Activated T-helper 9 cell treated with anti-CD3 and anti-CD28 coated beads, Interleukin-2, amount 50 U/mL, for 16 hours (primary cell): ENCODE measurements at regions not wholly inside any gene's neighbourhood (a gene's known extent, or its start where the extent isn't known, plus 50 kb on each side); places are given as distances from the start of the nearest gene placed in this dataset.
"Not testable (repeated sequence)": the region's sequence is repeated elsewhere in the genome, so short reads cannot be mapped to it uniquely, and the experiment has no call there.

ENCODE experiments used
- DNase-seq: peaks from one replicate; pipeline ENCODE4 v3.0.0-alpha.2; 2020; ENCODE audit warnings: low read depth

DNA sequence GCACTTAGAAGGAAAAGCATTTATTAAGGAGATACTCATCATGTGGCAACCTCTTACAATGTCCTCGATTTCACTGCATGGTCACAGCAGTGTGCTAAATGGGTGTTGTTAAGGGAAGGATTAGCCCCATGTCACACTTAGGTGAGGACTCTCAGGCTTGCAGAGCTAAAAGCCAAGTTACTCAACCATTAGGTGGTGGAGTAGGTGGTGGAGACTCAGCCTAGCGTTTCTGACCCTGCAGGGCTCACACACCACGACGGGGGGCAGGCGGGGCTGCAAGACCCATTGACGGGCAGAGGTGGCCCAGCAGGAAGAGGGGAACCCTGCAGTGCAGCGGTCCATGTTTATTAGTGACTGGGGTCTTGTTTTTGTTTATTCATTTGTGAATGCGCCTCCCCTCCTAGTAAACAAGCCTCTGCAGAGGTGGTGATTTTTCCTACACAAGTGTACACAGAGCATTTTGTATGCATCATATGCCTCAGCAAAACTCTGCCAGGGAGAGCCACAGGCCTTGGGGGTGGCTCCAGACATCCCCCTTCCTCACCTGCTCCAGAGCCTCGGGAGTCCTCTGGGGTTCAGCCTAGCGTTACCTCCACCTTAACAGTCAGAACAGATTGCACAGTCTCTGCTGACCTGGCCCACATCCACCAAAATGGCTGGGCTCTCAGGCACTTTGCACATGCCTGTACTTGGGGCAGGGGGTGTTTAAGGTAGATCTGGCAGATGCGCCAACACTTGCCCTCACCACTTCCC, 216.7 kb downstream of the C16orf95 start:
- no peak for DNase-seq

DNA sequence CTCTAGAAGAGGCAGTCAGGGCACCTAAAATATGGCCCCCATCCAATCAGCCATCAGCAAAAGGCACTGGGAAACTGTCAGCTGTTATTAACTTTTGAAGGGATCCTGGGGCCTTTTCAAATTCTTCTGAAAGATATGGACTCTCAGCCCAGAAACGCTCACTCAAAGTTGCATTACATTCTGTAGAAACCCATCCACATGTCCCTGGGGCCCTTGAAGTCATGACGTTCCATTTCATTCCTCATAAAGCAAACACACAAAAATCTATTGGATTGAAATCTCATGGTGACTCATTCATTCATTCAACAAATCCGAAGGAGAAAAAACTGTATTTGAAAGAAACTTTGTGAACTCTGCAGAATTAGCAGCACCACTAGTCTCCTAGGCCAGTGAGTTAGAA, 215.3 kb downstream of the C16orf95 start:
- DNase-seq: no peak

DNA sequence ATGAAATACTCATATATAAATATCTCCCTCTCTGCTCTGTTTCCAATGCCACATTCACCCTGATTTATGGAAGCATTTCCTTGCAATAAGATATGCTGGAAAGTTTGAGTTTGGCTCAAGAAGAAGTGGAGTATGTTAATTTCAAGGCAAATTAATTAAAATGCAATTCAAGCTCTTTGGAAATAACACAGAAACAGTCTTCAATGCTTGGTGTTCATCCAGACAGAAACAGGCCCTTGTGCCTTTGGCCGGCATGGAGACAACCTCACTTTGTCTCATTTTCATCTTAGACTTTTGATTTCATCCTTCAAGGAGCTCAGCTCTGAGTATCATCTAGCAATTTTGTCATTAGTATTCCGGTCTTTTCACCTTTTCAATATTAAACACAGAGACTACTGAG, 210.0 kb downstream of the C16orf95 start:
- no peak for DNase-seq

DNA sequence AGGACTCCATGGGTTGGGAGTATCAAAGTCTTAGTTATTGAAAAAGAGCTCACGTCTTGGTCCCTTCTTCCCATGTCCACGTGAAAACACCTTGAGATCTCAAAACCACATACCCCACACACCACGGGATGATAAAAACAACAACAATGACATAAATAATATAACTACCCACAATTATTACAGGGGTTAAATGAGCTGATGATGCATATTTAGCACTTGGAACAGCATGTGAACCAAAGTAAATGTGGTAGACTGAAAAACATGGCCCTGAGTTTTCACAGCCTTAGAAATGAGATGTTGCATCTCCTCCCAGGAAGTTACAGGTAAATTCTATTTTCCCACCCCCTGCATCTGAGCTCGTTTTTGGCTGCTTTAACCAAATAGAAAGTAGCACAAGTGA, 208.9 kb downstream of the C16orf95 start:
- no peak for DNase-seq

DNA sequence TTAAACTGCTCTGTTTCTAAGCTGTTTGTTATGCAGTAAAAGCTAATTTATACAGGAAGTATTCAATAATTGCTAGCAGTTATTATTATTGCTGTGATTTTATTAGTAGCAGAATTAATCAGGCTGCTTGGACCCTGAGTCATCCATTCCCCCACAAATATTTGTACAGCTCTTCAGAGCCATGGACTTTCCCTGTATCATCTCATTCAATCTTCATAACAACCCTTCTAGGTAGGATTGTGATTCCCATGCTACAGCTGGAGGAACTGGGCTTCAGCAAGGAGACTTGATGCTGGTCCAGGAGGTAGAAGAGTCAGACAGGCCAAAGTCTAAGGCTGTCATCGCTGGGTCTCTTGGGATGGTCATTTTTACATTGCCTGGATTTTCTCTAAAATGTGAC, 208.3 kb downstream of the C16orf95 start:
- DNase-seq: no peak

DNA sequence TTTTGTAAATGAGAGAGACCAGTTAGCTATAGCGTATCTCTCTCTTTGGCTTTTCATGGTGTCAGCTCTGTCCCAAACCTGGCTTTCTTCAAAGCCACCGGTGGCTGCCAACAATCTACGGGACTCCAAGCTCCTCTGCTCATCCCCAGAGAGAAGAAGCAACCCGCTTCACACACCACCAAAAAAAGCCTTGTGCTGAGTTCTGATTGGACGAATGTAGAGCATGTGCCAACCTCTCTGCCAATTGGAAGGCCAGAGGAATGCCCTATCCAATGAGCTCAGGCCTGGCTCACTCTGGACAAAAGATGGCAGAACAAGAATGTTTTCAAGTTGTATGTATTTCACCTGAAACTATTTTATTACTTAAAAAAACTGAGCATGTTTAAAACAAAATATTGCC, 202.4 kb downstream of the C16orf95 start:
- no peak for DNase-seq

DNA sequence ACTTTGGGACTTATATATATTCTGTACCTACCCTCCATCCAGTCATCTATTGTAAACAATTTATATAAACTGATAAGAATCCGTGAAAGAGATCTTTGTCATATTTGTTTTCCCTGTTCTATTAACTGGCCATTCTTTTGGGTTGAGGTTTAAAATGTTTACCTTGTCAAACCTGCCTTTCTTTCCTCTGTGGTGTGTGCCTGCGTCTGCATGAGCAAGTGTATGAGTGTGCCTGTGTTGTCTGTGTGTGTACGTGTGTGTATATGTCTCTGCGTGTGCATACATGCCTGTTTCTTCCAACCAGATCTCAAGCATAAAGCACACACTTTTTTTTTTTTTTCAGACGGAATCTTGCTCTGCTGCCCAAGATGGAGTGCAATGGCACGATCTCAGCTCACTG, 201.5 kb downstream of the C16orf95 start:
- no peak for DNase-seq

DNA sequence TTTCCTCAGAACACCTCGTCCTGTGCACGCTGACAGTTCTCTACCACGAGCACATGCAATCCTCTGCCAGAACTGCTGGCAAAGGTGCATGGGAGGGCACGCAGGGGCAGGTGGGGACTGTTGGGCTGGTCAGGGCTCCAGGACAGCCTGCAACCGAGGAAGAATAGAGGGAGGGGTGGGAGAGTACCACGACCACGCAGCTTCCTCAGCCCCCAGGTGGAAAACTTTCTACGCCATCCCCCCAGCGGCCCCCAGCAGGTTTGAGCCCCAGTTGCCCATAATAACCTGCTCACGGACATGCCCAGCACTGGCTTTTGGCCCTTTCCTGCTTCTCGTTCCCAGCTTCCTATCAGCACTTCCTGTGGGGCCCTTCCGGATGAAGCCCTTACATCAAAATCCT, 199.3 kb downstream of the C16orf95 start:
- no peak for DNase-seq

DNA sequence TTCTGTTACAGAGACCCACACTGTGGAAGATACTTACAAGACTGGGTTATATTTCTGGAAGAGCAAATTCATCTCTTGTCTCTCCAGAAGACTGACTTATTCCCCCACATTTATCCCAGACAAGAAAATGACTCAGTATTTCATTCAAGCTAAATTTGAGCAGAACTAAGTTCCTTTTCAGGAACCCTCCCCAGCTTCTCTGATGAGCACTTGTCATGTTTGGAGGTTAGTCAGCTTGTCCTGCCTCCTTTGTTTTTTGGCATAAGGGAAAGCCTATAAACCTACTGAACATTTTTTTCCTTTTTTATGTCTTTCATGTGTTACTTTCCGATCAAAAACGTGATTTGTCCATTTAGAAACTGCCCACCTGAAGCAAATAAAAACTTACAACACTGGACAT, 198.0 kb downstream of the C16orf95 start:
- no peak for DNase-seq

DNA sequence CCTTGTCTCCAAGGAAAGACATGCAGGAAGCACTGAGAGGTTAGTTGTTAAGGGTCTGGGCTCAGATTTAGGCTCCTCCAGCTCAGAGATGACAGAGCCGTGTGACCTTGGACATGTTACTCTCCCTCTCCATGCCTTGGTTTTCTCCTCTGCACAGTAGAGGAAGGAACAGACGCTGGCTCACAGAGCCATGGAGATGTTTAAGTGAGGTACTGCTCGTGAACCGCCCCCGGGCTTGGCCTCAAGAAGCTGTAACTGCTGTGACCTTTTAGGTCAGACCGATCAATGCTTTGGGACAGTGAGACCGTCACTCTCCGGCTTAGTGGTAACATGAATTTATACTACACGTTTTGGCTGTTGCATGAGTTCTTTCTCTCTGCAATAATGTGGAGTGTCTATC, 197.4 kb downstream of the C16orf95 start:
- DNase-seq: no peak

DNA sequence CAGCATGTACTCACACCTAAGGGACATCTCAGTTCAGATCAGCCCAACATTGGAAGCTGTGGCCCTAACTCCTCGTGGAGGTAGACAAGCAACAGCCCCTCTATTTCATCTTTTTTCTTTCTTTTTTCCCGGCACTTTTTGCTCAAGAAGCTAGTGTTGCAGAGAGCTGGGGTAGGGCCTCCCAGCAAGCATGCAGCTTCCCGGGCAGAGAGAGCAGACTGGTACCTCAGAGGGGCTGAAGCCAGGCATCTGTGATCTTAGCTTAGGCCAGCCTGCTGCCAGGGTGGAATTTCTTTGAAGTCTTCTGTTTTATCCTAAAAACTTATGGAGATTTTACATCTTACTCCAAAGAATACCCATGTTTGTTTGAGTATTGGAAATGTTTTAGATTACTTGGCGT, 195.4 kb downstream of the C16orf95 start:
- no peak for DNase-seq

DNA sequence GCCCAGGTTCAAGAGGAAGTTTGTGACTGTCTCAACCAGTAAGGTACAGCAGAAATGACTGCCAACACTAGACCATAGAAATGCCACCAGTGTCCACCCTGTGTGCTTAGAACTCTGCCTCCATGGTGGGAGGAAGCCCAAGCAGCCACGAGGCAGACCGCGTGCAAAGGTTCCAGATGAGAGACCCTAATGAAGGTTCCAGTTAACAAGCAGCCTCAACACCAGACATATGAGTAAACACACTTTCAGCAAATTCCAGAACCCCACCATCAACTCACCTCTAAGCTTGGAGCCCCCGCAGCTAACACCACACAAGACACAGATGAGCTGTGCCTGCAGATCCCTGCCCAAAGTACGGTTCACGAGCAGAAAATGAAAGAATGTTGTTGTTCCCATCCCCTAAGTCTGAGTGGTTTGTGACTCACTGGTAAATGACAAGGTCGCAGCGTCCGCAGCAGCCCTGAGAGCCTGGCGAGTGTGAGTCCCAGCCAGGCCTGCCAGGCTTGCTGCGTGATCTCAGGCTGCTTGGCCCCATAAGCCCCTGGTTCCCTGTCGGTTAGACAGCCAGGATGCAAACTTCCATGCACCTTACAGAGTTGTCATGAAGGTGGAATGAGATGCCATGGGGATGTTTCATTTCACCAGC, 193.7 kb downstream of the C16orf95 start:
- DNase-seq: no peak

DNA sequence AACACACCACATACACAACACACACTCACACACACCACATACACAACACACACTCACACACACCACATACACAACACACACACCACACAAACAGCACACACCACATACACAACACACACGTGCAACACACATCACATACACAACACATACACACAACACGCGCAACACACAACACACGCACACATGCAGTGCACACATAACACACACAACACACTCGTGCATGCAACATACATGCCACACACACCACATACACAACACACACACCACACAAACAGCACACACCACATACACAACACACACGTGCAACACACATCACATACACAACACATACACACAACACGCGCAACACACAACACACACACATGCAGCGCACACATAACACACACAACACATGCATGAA, 192.8 kb downstream of the C16orf95 start:
- not testable (repeated sequence) for DNase-seq

DNA sequence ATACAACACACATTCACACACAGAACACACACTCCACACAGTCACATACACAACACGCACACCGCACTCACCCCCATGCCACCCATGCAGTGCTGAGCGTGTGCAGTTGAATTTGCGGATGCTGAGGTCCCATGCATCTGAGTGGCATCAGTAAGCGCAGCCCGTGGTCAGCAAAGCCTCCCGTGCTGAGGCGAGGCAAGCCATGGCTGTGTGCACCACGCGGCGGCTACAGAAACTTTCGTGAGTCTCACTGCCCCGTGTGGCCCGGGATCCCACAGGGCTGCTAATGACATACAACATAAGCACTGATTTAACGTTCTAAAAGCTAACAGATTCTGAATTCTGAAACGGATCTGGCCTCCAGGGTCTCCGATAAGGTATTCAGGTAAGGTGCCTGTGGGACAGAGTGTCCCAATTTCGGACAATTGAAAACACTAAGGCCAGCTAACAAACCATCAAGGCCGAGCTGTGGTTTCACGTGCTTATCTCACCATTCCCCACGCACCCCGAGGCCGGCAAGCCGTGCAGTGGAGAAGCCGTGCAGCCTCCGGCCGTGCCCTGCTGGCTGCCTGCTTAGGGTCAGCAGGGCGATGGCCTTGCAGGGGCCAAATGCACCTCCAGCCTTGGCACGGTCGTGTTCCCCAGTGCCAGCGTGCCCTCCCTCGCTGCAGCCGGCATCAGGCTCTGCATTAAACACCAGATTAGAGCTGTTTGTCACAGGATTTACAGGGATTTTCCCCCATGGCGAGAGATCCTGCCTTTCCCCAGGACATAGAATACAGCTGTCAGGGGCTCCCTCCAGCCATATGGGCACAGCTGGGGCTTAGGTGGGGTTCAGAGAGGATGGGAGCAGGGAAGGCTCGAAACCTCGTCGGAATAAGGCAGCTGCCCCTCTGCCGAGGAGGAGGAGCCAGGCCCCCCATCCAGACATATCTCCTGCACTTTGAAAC, 191.7 kb downstream of the C16orf95 start:
- no peak for DNase-seq

DNA sequence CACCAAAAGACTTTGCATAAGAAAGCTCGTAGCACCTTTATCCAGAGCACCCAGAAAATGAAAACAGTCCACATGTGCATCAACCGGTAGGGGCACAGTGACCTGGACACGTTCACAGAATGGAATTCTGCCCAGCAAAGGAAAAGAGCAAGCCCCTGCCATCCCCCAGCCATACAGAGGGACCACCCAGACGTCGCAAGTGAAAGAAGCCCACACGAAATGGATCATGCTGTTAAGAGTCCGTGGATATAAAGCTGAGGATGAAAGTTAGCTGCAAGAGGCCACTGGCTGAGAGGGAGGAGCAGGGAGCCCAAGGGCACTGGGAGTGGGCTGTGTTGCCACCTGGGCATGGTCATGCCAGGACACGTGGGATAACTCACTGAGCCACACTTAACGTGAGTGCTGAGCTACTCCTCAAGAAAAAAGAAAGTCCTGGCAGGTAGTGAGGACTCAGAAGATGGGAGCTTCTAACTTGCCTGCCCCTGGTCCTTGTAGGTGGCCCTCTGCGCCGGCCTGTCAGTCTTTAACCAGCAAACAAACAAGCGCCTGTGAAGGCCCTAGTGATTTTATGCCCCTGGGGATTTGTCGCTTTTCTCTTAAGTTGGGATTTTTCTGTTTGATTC, 190.7 kb downstream of the C16orf95 start:
- DNase-seq: no peak

DNA sequence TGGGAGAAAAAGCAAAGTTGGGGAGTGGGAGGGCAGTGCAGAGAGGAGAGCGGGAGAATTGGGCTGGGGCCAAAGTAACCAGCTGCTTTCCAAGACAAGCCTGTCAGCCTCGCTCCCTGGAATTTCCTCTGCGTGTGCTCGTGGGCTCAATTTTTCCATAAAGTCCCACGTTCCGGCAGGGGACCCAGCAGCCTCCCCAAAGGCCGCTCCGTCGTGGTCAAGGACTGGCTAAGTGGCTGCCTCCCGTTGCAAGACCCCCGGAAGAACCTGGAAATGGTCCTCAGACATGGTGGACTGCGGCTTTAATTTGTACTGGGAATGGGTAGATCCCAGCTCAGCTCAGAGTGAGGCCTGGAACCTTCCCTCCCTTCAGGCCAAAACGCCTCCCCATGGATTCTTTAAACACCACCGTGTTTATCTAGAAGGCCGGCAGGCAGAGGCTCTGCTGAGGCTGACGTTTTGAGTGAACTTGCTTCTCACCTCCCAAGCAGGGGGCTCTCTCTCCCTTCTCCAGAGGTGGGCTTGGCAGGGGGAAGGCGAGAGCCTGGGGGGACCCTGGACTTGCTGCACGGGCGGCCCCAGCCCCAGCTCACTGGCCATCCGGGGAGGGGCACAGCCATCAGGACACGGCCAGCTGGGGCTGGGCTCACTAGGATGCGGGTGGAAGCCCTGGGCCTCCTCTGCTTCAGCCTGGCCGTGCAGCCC, 190.0 kb downstream of the C16orf95 start:
- DNase-seq: no peak

DNA sequence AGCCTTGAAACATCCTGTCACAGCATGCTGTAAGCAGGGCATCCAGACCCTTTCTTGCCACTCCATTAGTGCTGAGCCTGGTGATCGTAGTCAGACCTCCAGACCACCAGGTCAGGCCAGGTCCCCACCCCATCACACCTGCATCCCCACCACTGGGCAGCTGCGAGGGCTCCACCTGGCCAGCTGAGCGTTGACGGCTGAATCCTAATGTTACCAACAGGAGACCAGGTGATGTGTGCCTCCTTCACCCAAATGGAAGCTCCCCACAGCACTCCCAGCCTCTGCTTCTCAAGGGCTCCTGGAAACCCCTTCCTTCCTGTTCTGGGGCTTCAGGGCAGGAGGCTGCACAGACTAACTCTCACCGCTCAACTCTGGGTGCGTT, 189.4 kb downstream of the C16orf95 start:
- no peak for DNase-seq

DNA sequence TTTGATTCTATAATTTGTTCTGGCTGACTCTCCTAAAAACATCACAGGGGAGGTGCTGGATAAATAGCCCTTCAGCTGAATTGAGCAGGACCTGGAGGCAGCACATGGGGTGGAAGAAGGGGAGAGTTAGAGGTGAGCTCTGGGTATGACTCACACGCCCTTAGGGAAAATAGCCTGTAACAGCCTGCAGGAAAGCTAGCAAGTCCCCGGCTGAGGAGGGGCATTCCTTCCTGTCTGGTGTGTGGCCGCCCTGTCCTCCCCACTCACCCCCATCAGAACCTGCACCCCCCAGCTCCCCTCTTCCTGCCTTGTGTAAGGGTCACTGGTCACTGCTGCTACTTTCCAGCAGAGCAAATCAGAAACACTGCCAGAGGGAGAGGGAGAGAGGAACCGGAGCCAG, 187.4 kb downstream of the C16orf95 start:
- DNase-seq: no peak

DNA sequence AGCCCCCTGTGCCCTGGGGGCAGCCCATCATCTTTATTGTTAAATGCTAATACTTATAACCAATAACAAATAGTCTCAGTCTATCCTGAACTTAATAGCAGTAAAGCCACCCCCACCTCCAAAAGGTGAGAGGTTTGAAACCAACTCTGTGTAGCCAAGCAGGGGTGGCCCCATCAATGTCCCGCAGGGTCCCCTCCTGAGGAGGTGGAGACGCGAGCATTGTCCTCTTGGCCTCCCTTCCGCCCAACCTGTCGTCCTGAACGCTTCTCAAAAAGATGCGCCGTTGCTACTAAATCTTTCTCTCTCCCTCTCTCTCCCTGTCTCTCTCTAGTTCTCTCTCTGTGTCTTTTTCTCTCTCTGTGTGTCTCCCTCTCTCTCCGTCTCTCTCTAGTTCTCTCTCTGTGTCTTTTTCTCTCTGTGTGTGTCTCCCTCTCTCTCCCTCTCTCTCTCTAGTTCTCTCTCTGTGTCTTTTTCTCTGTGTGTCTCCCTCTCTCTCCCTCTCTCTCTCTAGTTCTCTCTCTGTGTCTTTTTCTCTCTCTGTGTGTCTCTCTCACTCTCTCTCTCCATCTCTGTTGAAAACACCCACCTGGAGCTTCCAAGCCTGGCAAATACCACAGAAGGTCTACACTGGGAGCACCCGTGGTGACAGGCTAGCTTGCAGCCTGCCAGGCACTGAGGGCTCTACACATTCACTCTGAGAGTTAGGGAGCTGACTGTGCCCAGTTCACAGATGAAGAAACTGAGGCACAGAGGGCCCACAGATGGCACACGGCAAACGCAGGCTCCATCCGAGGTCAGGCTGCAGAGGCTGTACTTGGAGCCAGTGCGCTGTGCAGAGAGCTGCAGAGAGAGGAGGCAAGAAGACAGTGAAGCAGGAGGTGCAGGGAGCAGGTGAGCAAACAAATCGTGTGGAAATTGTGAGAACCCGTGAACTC, 185.9 kb downstream of the C16orf95 start:
- DNase-seq: no peak

DNA sequence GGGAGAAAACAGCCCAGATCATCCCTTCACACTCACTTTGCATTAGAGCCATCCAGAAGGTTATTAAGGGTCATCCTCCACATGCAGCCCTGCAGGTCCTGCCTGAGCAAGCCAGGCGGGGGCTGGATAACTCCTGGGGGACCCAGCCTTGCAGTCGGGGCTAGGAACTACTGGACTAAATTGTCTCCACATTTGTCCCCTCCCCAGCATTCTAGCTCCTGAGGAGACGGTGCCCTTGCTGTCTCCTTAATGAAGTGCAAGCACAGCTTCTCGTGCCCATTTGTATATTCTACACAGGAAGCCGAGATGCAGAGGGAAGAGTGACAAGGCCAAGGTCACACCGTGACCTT, 185.2 kb downstream of the C16orf95 start:
- DNase-seq: no peak
